Pulmonary artery endothelial cell (primary cell): ENCODE measurements at regions not wholly inside any gene's neighbourhood (a gene's known extent, or its start where the extent isn't known, plus 50 kb on each side); places are given as distances from the start of the nearest gene placed in this dataset.

Experiments
- DNase-seq: peaks from one replicate; pipeline ENCODE4 v3.0.0-alpha.2; 2011; ENCODE audit warnings: low read depth, low spot score

DNA sequence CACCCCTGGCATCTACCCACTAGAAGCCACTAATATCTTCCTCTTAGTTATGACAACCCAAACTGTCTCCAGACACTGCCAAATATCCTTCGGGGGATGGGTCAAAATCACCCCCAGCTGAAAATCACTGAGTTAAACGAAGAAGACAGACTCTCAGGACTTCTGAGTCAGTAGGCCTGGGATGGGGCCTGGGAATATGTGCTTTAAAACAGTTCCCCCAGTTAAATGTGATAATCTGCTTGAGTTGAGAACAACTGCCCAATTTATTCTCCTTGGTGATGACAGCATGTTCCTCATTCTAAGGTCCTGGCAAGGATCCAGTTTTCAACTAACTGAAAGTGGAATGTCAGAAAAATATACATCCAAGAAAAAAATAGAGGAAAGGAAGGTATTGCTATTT, 52.4 kb downstream of the CBLL2 start:
- DNase-seq: no peak

DNA sequence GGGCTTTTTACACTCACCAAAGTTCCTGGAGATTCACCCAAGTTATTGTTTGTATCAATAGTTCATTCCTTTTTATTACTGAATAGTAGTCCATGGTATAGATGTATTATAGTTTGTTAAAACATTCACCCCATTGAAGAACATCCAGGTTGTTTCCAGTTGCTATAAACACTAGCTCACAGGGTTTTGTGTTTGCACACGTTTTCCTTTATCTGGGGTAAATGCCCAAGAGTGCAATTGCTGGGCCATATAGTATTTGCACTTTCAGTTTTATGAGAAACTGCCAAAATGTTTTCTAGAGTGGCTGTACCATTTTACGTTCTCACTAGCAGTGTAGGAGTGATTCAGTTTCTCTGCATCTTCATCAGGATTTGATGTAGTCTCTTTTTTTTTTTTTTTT, 57.1 kb downstream of the CBLL2 start:
- no peak for DNase-seq

DNA sequence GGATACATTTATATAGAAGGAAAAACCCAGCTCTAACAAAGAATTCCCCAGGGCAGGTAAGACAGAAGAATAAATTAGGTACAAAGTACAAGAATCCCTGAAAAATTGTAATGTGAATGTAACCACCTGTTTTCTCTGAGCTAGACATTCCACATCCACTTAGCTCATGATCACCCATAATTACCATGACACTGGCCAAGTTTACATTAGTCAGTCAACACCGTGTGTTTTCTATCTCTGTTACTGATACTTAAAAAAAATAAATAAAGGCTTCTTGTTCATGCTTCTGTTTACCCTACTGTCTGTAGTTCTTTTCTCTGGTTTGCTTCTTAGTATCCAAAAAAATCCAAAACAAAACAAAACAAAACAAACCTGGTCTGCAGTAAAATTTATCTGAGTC, 66.0 kb downstream of the CBLL2 start:
- no peak for DNase-seq

DNA sequence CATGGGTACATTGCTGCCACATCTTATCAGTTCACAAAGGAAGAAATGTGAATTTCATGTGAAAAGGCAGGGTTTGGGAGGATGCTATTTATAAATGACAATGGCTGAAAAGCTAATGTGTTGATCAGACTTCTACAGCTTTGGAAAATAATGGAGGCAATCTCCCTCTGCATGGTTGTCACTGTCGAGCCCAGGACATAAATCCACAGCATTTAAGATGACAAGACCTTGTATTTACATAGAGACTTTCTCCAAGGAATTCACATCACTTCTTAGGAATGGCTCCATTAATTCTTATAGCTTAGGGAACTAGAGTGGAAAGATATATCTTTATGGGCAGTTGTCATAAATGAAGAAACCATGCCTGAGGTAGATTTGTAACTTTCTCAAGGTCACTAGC, 66.7 kb downstream of the CBLL2 start:
- no peak for DNase-seq

DNA sequence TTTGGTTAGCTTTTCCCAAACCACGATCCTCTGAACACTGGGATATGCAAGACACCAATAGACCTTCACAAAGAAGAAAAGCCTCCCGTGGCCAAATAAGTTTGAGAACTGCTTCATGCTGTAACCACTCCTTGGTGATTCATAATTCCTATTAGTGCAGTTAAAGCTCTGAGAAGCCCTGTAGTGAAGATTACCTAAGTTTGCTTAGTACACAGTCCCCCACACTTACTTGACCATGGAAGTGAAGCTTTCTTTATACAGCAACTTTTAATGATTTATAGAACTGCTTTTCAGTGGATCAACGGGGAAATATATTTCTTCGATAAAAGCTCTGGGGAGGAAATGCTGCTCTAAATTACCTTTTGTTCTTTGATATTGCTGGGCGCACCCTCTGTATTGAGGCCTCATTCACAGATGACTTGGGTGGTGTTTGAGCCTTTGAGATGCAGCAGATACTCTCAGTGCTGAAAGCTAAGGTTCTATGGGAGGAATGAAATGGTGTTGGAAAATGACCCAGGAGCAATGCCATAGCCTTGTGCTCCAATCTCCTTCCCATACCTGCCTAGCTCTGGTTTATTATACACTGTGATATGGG, 67.4 kb downstream of the CBLL2 start:
- no peak for DNase-seq

DNA sequence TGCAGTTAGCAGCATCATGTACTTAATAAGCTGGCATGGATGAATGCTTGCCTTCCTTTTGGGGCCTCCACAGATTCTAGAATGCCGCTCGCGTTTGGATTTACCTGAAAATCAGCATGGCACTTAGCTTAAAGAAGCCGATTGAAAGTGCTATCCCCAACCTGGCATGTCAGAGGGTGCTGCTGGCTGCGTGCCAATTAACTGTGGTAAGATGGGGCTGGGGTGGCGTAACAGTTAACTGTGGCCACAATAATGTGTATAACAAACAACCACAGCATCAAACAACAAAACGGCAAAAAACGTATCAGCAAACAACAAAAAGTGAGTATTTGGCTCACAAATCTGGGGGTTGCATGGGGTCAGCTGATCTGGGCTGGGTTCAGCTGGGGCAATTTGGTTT, 70.5 kb downstream of the CBLL2 start:
- DNase-seq: no peak

DNA sequence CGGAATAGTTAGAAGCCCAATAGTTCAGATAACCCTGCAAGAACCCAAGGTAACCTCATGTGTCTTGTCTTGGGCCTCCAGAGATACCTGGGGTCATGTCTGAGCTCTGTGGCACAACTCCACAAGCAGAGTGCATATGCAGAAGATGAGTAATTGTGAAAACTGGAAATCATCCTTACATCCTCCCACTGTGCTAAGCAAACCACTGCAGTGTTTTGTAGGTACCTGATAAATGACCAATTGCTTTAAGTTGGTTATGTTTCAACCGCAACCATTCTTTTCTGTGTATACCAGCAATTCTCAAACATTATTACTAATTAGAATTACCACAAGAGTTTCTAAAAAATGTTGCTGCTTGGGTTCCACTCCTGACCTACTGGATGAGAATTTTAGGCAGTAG, 73.2 kb downstream of the CBLL2 start:
- DNase-seq: no peak

DNA sequence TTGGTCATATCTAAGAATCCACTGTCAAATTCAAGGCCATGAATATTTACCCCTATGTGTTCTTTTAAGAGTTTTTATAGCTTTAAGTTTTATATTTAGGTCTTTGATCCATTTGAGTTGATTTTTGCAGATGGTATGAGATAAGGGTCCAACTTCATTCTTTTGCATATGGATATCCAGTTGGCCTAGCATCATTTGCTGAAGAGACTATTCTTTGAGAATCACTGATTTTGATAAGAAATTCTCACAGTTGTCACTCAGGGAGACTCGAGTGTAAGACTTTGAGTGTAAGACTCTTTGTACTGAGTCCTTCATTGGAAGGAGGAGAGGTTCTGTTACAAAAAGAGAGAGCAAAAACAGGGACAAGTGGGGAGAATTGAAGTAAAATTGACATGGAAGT, 74.8 kb downstream of the CBLL2 start:
- DNase-seq: no peak

DNA sequence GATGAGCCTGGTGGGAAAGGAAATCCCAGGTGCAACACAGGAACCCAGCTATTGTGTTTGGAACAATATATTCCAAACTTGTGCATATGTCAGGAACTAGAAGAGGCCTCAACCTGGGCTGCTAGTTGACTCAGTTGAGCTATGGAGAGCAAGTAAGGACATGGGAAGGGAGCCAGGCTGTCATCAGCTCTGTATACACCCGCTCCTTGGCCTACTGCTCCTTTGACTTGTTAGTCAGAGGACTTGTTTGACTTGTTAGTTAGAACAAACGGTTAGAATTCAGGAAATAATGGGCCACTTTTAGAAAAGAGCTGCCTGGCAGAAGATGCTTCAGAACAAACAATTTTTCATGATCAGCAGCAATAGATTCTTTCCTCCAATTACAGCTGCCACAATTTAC, 76.4 kb downstream of the CBLL2 start:
- no peak for DNase-seq

DNA sequence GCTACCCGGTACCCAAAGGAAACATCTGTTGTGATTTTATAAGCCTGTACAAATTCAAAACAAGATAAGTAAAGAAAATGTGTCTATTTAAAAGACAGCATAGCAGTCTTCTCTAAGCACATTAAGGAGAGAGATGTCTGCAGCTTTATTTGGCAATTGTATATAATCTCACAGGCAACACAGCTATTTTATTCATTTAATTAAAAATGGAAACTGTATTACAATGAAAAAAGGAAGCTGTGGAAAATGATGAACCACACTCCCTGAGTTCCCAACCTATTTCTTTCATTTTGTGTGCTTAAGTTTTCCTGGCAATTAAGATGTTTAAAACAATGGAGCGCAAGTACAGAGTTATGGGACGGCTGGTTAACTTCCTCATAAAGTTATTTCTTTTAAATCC, 78.4 kb downstream of the CBLL2 start:
- DNase-seq: no peak

DNA sequence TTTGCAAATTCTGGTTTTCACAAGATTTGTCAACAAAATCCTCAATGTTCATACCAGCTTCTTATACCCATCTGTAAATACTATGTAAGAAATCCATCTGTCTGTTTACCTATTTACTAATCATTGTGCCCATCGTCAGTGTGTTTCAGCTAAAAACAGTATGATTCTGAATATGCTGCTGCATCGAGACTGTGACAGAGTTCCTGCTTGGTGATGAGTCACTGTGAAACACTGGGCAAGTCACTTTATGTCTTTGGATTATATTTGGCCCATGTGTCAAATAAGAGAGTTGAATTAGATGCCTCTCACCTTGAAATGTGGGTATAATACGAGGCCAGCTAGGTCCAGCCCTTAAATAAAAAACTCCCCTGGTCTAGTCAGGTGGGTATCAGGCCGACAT, 79.3 kb downstream of the CBLL2 start:
- no peak for DNase-seq

DNA sequence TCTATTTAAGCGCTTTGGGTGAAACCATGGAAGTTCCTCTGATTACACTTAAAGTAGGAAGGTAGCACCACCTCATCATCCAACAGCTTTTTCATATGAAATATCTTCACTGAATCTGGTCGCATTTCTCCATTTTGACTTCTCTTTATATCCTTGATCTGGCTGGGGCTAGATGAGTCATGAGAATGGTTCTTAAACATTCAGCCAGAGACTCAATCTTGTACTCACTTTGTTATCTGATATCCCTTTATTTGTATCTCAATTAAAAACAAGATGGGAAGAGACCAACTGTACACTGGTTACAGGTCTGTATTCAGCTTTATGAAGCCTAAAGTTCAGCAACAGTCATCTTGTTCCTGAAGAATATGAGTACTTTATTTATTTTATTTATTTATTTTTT, 84.9 kb downstream of the CBLL2 start:
- DNase-seq: no peak

DNA sequence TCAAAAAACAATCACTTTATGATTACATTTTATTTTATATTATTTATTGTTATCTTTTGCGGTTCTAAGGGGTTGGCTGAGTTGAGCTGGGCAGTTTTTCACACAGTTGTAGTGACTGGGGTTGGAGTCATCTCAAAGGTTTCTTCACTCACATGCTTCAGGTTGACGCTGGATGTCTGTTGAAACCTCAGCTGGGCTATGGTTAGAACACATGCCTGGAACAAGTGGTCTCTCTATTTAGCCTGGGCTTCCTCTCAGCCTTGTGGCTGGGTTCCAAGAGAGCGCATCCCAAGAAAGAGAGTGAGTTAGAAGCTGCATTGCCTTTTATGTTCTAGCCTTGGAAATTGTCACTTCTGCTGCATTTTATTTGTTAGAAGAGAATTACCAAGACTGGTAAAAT, 87.4 kb downstream of the CBLL2 start:
- DNase-seq: no peak

DNA sequence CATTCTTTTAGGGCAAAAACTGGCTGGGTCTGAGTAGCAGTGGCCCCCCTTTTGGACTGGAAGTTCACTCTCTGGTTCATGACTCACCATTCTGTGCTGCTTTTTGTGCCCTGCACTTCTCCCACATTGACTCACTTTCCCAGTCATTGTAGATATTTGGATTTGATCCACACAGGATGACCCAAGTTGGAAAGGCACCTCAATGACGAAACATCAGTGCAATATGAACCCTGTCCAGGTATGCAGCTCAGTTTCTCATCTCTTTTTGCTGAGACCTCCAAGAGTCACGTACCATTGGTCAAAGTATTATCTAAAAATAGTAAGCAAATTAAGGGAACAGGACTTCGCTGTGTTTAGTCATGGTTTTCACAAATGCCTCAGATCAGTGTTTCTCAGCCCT, 92.7 kb downstream of the CBLL2 start:
- no peak for DNase-seq

DNA sequence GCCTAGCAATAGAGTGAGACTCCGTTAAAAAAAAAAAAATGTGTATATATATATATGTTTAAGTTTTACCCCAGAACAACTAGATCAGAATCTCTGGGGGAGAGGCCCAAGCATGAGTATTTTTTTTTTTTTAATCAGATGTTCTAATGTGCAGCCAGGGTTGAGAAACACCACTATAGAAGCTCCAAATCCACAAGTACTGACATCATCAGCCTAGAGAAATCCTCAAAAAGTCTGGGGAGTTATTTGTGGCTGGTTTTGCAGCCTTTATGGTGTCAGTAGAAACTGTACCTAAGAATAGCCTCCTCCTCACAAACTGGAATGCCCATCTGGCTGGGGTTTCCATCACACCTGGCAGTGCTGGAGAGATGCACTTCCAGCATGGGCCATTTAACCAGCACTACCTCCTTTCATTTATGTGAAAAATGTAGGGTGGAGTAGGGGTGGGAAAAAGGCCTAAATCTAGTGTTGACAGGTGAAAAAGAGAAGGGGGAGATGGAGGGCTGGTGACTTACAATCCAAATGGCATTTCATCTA, 93.5 kb downstream of the CBLL2 start:
- no peak for DNase-seq

DNA sequence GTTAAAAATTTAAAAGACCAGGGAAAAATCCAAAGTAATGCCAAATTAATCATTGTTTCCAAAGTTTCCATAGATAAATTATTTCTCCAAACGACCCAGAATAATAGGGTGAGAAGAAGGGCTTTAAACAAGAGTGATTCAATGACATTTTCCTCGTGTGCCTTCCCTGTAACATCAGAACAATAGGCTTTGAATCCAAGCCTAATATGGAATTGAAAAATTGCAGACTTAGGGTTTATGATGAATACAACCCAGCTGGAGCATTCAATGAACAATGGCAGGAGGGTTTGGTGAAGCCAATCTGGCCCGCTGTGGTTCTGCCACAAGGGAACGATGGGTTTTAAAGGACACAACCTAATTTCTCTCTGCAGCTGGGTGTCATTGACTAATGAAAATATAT, 94.2 kb downstream of the CBLL2 start:
- DNase-seq: no peak

DNA sequence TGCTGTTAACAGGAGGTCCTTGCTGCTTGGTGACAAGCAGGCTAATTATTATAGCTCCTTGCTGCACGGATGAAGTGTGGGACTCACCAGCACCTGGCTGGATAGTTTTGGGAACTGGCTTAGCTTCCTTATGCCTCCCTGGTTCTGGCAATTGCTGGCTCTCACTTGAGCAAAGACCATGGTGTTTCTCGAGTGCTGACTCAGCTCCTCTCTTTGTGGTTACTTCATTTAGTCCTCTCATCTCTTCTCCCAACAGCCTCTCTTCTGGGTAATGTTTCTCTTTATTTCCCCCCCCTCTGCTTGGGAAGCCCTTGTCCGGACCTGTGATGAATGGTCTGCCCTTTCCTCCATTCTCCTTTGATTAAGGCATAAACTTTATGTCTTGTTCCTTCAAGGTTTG, 100.4 kb downstream of the CBLL2 start:
- DNase-seq: no peak

DNA sequence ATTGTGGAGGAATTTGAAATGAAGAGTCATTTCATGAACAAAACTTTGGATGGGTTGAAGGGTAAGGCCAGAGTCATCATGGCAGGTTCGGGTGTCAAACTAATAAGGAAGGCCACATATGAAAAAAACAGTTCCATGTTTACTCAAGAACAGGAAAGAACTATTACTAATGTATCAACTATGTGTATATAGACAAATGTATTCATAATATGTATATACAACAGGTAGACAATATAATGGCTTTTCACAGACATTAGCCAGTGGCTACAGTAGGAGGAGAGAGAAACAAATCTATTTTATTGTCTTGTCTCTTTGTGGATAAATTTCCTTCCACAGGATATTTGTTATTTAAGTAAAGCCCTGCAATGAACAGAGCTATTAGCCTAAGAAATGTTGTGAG, 101.1 kb downstream of the CBLL2 start:
- DNase-seq: no peak

DNA sequence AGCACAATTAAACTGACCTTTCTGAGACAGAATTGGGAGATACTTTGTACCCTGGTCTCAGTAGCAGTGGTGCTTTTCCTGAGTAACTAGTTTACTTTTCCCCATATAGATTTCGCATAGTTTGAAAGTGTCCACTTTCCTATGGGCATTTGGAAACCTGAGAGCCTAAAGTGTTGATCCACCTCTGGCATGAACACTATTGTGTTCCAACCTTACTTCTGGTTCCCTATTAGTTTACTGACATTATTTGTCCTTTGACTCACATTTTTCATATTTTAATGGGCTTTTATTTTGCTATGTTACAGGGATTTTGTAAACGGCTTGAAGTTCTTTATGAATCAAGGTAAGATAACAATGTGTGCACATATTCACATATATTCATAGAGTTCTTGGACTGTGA, 103.7 kb downstream of the CBLL2 start:
- no peak for DNase-seq

DNA sequence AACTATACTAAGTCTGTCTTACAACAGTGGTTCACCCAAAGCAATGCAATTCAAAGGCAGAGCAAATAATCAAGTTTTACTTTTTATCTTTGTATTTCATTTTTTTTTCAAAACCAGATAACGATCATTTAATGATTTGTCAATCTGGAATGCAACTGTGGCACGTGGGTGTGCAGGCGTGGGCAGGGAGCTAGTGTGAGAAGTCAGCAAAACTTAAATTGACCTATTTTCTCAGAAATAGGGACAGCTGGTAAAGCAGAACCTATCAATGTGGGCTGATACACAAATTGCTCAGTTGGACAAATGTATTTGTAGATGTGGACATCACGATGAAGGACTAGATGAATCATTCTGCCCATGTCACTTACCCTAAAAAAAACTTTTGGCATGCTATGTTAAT, 105.6 kb downstream of the CBLL2 start:
- no peak for DNase-seq

DNA sequence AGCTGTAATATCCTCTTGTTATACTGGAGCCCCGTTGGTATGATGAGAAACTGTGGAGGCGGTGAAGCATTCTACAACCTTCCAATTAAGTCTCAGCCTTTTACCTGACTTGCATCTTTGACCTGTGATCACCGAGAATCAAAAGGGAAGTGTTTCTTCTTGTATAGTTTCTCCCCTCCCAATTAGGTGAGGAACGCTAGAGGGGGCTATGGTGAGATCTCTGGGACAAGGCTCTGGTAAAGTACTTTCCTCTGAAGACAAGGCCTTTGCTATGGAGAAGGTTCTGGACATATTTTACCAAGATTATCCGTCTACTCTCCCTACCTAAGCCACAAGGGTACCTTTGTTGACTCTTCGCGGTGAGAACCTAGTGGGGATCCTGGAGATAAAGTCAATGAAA, 111.3 kb downstream of the CBLL2 start:
- no peak for DNase-seq

DNA sequence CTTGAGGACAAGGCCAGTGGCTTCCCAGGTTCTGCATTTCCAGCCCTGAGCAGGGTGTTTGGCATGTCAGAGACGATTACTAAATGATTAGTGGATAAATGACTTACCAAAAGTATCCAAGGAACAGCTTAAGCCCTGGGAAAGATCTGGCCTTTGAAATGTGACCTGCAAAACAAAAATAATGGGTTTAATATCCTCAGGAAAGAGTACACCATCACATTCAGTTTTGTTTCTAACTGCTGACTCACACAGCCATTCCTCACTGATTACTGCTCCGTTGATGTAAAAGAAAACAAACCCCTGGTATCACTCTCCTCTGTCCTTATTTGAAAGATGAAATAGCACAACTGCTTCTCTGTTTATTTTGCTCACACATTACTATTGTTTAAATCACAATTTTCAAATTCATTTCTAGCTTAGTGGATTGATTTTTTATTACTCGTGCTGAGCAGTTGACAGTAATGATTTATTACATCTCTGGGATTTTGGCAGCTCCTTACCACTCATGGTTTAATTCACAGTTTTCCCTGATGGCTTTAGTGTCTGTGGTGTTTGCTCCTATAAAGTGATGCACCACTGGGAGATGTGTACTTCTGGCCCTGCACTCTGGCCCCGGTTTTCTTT, 117.0 kb downstream of the CBLL2 start:
- no peak for DNase-seq

DNA sequence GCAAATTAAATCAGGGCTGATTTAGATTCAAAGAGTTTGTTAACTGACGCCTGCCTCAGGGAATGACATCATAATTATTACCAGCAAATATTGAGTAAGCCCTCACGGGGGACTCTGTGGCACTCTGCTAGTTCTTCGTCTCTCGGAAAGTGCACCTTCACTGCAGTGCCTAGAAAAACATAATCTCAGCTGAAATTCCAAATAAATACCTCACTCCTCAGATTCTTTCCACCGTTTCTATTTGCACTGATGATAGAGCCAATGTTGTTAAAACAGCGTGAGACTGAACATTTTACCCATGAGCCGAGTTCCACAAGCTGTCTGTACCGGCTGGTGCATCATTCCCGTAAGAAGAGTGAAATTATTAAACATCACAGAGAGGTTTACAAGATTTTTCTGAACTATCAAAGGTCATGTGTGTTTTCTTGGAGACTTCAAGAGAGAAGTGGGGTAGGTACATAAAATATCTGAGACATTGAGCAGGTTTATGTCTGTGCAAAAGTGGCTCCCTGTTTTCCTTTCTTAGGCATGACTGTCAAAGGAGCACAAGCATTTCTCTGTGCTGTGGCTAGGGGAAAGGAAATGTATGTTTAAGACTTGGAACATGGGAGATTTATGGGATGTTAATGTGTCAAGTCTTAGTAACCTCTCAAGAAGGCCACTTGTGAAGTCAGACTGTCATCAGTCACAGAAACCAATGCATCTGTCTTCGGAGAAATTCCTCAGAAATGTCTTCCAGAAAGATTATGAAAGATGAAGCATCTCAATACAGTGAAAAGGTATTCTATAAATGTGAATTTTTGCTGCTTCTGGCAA, 119.6 kb downstream of the CBLL2 start:
- DNase-seq: no peak
